H1 (cell line): ENCODE measurements at regions not wholly inside any gene's neighbourhood (a gene's known extent, or its start where the extent isn't known, plus 50 kb on each side); places are given as distances from the start of the nearest gene placed in this dataset.

Experiments
- CTCF ChIA-PET: fragments of 300-600 bp; sonication (Branson Sonifier 250); formaldehyde crosslinking; loops from one replicate; lab custom pipeline; 2021; ENCODE audit not compliant: partially characterized antibody; lab: Charles Lee
- POLR2A ChIA-PET: fragments of 300-600 bp; sonication (Branson Sonifier 250); formaldehyde crosslinking; loops from one replicate; lab custom pipeline; 2021; ENCODE audit warnings: inconsistent platforms; ENCODE audit not compliant: partially characterized antibody; lab: Charles Lee
- DNase-seq, 2 experiments: peaks; one replicate each; pipeline versions ENCODE4 v3.0.0 to v3.0.0-alpha.2; 2010 to 2022; ENCODE audit warnings: low spot score in 2 of 2, low read depth in 1 of 2, mixed read lengths in 1 of 2
- FAIRE-seq: peaks from 2 replicates; lab custom pipeline; 2011; peaks lifted over from hg19 to GRCh38; lab: Jason Lieb, UNC
- H2AFZ ChIP-seq: 2 replicates; pipeline ENCODE4 v1.8.1; 2012; ENCODE audit warnings: low read length, inconsistent platforms
- H2AK5ac ChIP-seq: 2 replicates; pipeline ENCODE4 v1.6.1; 2013; ENCODE audit warnings: low read depth, low read length
- H2BK120ac ChIP-seq: replicated peaks from 2 replicates; pipeline ENCODE3; 2013; ENCODE audit warnings: low read depth, low read length, inconsistent platforms
- H2BK12ac ChIP-seq: 2 replicates; pipeline ENCODE4 v1.6.1; 2013; ENCODE audit warnings: low read depth, low read length
- H2BK15ac ChIP-seq: 2 replicates; pipeline ENCODE4 v1.6.1; 2013; ENCODE audit warnings: low read length
- H2BK20ac ChIP-seq: 2 replicates; pipeline ENCODE4 v1.6.1; 2013; ENCODE audit warnings: low read length
- H2BK5ac ChIP-seq: 2 replicates; pipeline ENCODE4 v1.6.1; 2013; ENCODE audit warnings: low read depth, low read length
- H3K14ac ChIP-seq: 2 replicates; pipeline ENCODE4 v1.6.1; 2013; ENCODE audit warnings: inconsistent platforms; ENCODE audit not compliant: insufficient read length
- H3K18ac ChIP-seq: 2 replicates; pipeline ENCODE4 v1.6.1; 2013; ENCODE audit warnings: low read length; ENCODE audit errors: extremely low read depth
- H3K23ac ChIP-seq: 2 replicates; pipeline ENCODE4 v1.6.1; 2013; ENCODE audit warnings: inconsistent platforms; ENCODE audit not compliant: insufficient read length
- H3K23me2 ChIP-seq: 2 replicates; pipeline ENCODE4 v1.6.1; 2013; ENCODE audit warnings: low read depth, low read length
- H3K27ac ChIP-seq: 2 replicates; pipeline ENCODE4 v1.6.1; 2011; ENCODE audit warnings: low read depth, low read length, inconsistent platforms
- H3K27me3 ChIP-seq, 4 experiments: replicated peaks in 1 of 4; 1 replicate in 1 of 4; 2 replicates in 3 of 4; pipeline versions ENCODE4 v1.6.1 to v1.8.1; 2011 to 2013; ENCODE audit warnings: low read length in 3 of 4, mild to moderate bottlenecking in 3 of 4, inconsistent platforms in 2 of 4, mixed read lengths in 2 of 4, moderate library complexity in 1 of 4; ENCODE audit not compliant: control insufficient read depth in 3 of 4, insufficient read depth in 3 of 4; ENCODE audit errors: extremely low read depth in 1 of 4
- H3K36me3 ChIP-seq, 4 experiments: 2 replicates each; pipeline versions ENCODE4 v1.6.1 to v1.8.1; 2011 to 2013; ENCODE audit warnings: mild to moderate bottlenecking in 4 of 4, low read length in 3 of 4, moderate library complexity in 2 of 4, control low read depth in 1 of 4, inconsistent platforms in 1 of 4; ENCODE audit not compliant: insufficient read depth in 4 of 4, control insufficient read depth in 2 of 4
- H3K4ac ChIP-seq: replicated peaks from 2 replicates; pipeline ENCODE3; 2013; ENCODE audit warnings: low read length, low read depth, mixed read lengths, inconsistent platforms; ENCODE audit not compliant: insufficient read length
- H3K4me1 ChIP-seq, 4 experiments: replicated peaks in 1 of 4; 1 replicate in 1 of 4; 2 replicates in 3 of 4; pipeline versions ENCODE4 v1.6.1 to v1.8.1; 2011 to 2013; ENCODE audit warnings: low read length in 3 of 4, inconsistent platforms in 2 of 4, mixed read lengths in 1 of 4; ENCODE audit not compliant: insufficient read depth in 4 of 4, control insufficient read depth in 3 of 4
- H3K4me2 ChIP-seq, 2 experiments: 2 replicates each; pipeline versions ENCODE4 v1.6.1 to v1.8.1; 2011 to 2013; ENCODE audit warnings: low read depth in 2 of 2, low read length in 2 of 2, control low read depth in 1 of 2, inconsistent platforms in 1 of 2, mild to moderate bottlenecking in 1 of 2; ENCODE audit not compliant: insufficient read depth in 1 of 2
- H3K4me3 ChIP-seq, 4 experiments: fragments of 200-600, 300-600 bp in 1 of 4; sonication (generic), shearing (Covaris generic), sonication (Bioruptor Twin) in 1 of 4; 2 replicates each; pipeline versions ENCODE4 v1.5.1 to v1.8.1; 2011 to 2016; ENCODE audit warnings: low read length in 4 of 4, low read depth in 3 of 4, control low read depth in 2 of 4, inconsistent platforms in 2 of 4, mild to moderate bottlenecking in 2 of 4, mixed read lengths in 1 of 4, moderate library complexity in 1 of 4; ENCODE audit not compliant: insufficient read depth in 2 of 4; ENCODE audit errors: extremely low read depth in 1 of 4
- H3K56ac ChIP-seq: replicated peaks from 2 replicates; pipeline ENCODE3; 2013; ENCODE audit warnings: low read depth, mild to moderate bottlenecking, mixed read lengths, low read length, inconsistent platforms; ENCODE audit not compliant: insufficient read length
- H3K79me1 ChIP-seq: 2 replicates; pipeline ENCODE4 v1.6.1; 2013; ENCODE audit warnings: low read depth, low read length, control low read depth
- H3K79me2 ChIP-seq, 2 experiments: 2 replicates each; pipeline versions ENCODE4 v1.6.1 to v1.8.1; 2012 to 2013; ENCODE audit warnings: low read length in 2 of 2, mild to moderate bottlenecking in 2 of 2, inconsistent platforms in 1 of 2; ENCODE audit not compliant: insufficient read depth in 2 of 2, control insufficient read depth in 1 of 2
- H3K9ac ChIP-seq, 4 experiments: replicated peaks in 1 of 4; 1 replicate in 1 of 4; 2 replicates in 3 of 4; pipeline versions ENCODE4 v1.6.1 to v1.8.1; 2011 to 2013; ENCODE audit warnings: low read depth in 3 of 4, low read length in 3 of 4, control low read depth in 2 of 4, mild to moderate bottlenecking in 2 of 4, moderate library complexity in 2 of 4, inconsistent platforms in 1 of 4; ENCODE audit errors: extremely low read depth in 1 of 4
- H3K9me3 ChIP-seq, 2 experiments: 2 replicates each; pipeline versions ENCODE4 v1.6.1 to v1.8.1; 2012 to 2013; ENCODE audit warnings: mild to moderate bottlenecking in 2 of 2, moderate library complexity in 2 of 2, control low read depth in 1 of 2, inconsistent platforms in 1 of 2, low read depth in 1 of 2, low read length in 1 of 2, mixed read lengths in 1 of 2; ENCODE audit not compliant: insufficient read depth in 2 of 2
- H4K20me1 ChIP-seq, 2 experiments: replicated peaks in 1 of 2; 2 replicates each; pipeline versions ENCODE3 to v1.8.1; 2011 to 2013; ENCODE audit warnings: inconsistent platforms in 2 of 2, low read length in 2 of 2, mild to moderate bottlenecking in 1 of 2; ENCODE audit not compliant: insufficient read depth in 2 of 2, control insufficient read depth in 1 of 2
- H4K5ac ChIP-seq: 2 replicates; pipeline ENCODE4 v1.6.1; 2013; ENCODE audit warnings: low read length, low read depth, mixed read lengths, inconsistent platforms; ENCODE audit not compliant: insufficient read length
- H4K8ac ChIP-seq: 2 replicates; pipeline ENCODE4 v1.8.0; 2013; ENCODE audit warnings: mild to moderate bottlenecking, moderate library complexity, low read length, inconsistent platforms; ENCODE audit not compliant: insufficient read depth; ENCODE audit errors: extremely low read depth
- H4K91ac ChIP-seq: replicated peaks from 2 replicates; pipeline ENCODE3; 2013; ENCODE audit warnings: low read length, mixed read lengths, inconsistent platforms; ENCODE audit not compliant: insufficient read length
- ASH2L ChIP-seq: fragments of 200-600, 300-600 bp; sonication (generic); IDR thresholded peaks from one replicate; pipeline ENCODE4 v1.7.1; 2017; ENCODE audit warnings: low read length
- BACH1 ChIP-seq: IDR thresholded peaks from 2 replicates; pipeline ENCODE4 v1.6.1; 2012; ENCODE audit warnings: low read length, improper control_type of control experiment
- CBX5 ChIP-seq: fragments of 300-800, 300-1000 bp; sonication (generic); IDR thresholded peaks from 2 replicates; pipeline ENCODE4 v1.7.1; 2016; ENCODE audit warnings: antibody characterized with exemption, low read length, low read depth
- CREB1 ChIP-seq: IDR thresholded peaks from 2 replicates; pipeline ENCODE4 v1.6.1; 2012; ENCODE audit warnings: inconsistent platforms
- GTF2F1 ChIP-seq: IDR thresholded peaks from 2 replicates; pipeline ENCODE4 v1.6.1; 2012; ENCODE audit warnings: low read depth, low read length, improper control_type of control experiment, borderline replicate concordance
- HDAC2 ChIP-seq, 2 experiments: fragments of 300-600 bp in 1 of 2; sonication (generic) in 1 of 2; IDR thresholded peaks; 2 replicates each; pipeline ENCODE4 v1.6.1; 2011 to 2012; ENCODE audit warnings: low read depth in 2 of 2, low read length in 2 of 2, mild to moderate bottlenecking in 2 of 2, moderate library complexity in 2 of 2, borderline replicate concordance in 1 of 2, inconsistent platforms in 1 of 2
- JUN ChIP-seq: IDR thresholded peaks from 2 replicates; pipeline ENCODE4 v1.6.1; 2011; ENCODE audit warnings: low read depth, mild to moderate bottlenecking, improper control_type of control experiment, low read length
- JUND ChIP-seq: IDR thresholded peaks from 2 replicates; pipeline ENCODE4 v1.6.1; 2011; ENCODE audit warnings: mild to moderate bottlenecking, improper control_type of control experiment, low read length
- KDM1A ChIP-seq: fragments of 200-600, 300-600 bp; sonication (generic); IDR thresholded peaks from 2 replicates; pipeline ENCODE4 v1.7.1; 2016; ENCODE audit warnings: mild to moderate bottlenecking, low read length, borderline replicate concordance
- POU5F1 ChIP-seq: IDR thresholded peaks from 2 replicates; pipeline ENCODE4 v1.6.1; 2011; ENCODE audit warnings: low read depth, mild to moderate bottlenecking, low read length, moderate library complexity
- RAD21 ChIP-seq, 2 experiments: IDR thresholded peaks in 1 of 2; conservative IDR thresholded peaks in 1 of 2; 2 replicates each; pipeline ENCODE4 v1.6.1; 2011; ENCODE audit warnings: low read depth in 2 of 2, low read length in 2 of 2, improper control_type of control experiment in 1 of 2, inconsistent platforms in 1 of 2, mild to moderate bottlenecking in 1 of 2, moderate library complexity in 1 of 2
- RNF2 ChIP-seq: fragments of 200-900, 300-1000 bp; sonication (generic); IDR thresholded peaks from 2 replicates; pipeline ENCODE4 v1.7.1; 2016; ENCODE audit warnings: borderline replicate concordance, low read depth, mild to moderate bottlenecking, antibody characterized with exemption, low read length; ENCODE audit not compliant: poor library complexity, severe bottlenecking; ENCODE audit errors: missing control alignments
- SIN3A ChIP-seq, 2 experiments: IDR thresholded peaks in 1 of 2; conservative IDR thresholded peaks in 1 of 2; 2 replicates each; pipeline ENCODE4 v1.6.1; 2011 to 2012; ENCODE audit warnings: low read length in 2 of 2, improper control_type of control experiment in 1 of 2, low read depth in 1 of 2, mild to moderate bottlenecking in 1 of 2
- SIRT6 ChIP-seq: IDR thresholded peaks from one replicate; pipeline ENCODE4 v1.7.1; 2012; ENCODE audit warnings: low read length, inconsistent platforms
- SP1 ChIP-seq: IDR thresholded peaks from 2 replicates; pipeline ENCODE4 v1.6.1; 2011; ENCODE audit warnings: low read depth, low read length
- WGBS, 2 experiments: shearing (Covaris generic) in 1 of 2; methylation state at CpG; one replicate each; pipeline versions ENCODE4 v1.1.6 to v1.1.7; 2013 to 2015; ENCODE audit warnings: low lambda C conversion rate in 2 of 2, mixed read lengths in 2 of 2, inconsistent platforms in 1 of 2, low coverage in 1 of 2, missing lambda C conversion rate in 1 of 2; ENCODE audit not compliant: insufficient replicate concordance in 2 of 2, insufficient coverage in 1 of 2, insufficient read length in 1 of 2; ENCODE audit errors: extremely low coverage in 1 of 2, missing lambda C conversion rate in 1 of 2; 5-methylcytosine and 5-hydroxymethylcytosine counted together

DNA sequence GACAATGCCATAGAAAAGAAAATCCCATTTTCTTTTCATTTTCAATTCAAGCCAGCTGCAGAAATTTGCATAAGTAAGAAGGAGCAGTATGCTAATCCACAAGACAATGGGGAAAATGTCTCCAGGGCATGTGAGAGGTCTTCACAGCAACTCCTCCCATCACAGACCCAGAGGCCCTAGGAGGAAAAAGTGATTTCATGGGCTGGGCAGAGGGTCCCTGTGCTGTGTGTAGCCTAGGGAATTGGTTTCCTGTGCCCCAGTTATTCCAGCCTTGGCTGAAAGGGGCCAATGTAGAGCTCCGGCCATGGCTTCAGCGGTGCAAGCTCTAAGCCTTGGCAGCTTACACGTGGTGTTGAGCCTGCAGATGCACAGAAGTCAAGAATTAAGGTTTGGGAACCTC is 211.4 kb downstream of the CCDC59 start:
- Histone ChIP-seq H2BK5ac (no peak overlapping the region), H4K8ac (no peak overlapping the region), H3K4ac (no peak overlapping the region), H3K79me1 (no peaks in the 10 kb centered on the region), H4K91ac (no peak overlapping the region), H3K79me2 (no peaks in the 10 kb centered on the region), H3K23me2 (no peaks in the 10 kb centered on the region), H3K4me3 (no peak overlapping the region), H2AK5ac (no peak overlapping the region), H3K4me2 (0 out of 4 replicates have a peak overlapping the region, but pooled peaks of 1 of the 2 experiments have one; percentile 8), H3K4me1 (peaks cover 0 to 5% (median 0%) of the 10 kb centered on the region in 4 experiments; a peak in 1 of 7 replicates), H3K9me3 (peaks cover 0 to 3% of the 10 kb centered on the region in 2 experiments; a peak in 1 of 4 replicates), H3K9ac (no peak overlapping the region), H4K5ac (peak overlapping the region; percentile 43), H2BK15ac (no peak overlapping the region), H2BK120ac (no peak overlapping the region), H3K36me3 (no peaks in the 10 kb centered on the region), H2BK12ac (no peak overlapping the region), H4K20me1 (no peaks in the 10 kb centered on the region), H3K27me3 (peaks cover 0 to 1% (median 0%) of the 10 kb centered on the region in 4 experiments; a peak in 1 of 7 replicates), H3K27ac (no peak overlapping the region), H3K56ac (no peak overlapping the region), H3K18ac (no peak overlapping the region), H2BK20ac (no peak overlapping the region), H3K23ac (no peak overlapping the region), H2AFZ (no peak overlapping the region), H3K14ac (no peak overlapping the region)
- FAIRE-seq (no peak), DNase-seq (no peak)
- CTCF ChIA-PET = no interaction called here
- POLR2A ChIA-PET = no interaction called here
- WGBS, 2 experiments = 91% methylated on average over 3 of the region's 3 CpGs; no CpG with 5 or more reads in 1 of the 2 experiments
- TF ChIP-seq RNF2 (no peak), RAD21 (IDR thresholded peaks at IDR 0.05 in 1 of 2, conservative IDR thresholded peaks at IDR 0.05 in 1 of 2; ENCODE audit: low read depth in 2 of 2, low read length in 2 of 2) (no peak), GTF2F1 (no peak), JUN (no peak), CBX5 (no peak), KDM1A (no peak), SIN3A (conservative IDR thresholded peaks at IDR 0.05 in 1 of 2, IDR thresholded peaks at IDR 0.05 in 1 of 2; ENCODE audit: low read depth in 1 of 2, low read length in 2 of 2) (no peak), ASH2L (no peak), POU5F1 (no peak), SIRT6 (no peak), JUND (no peak), CREB1 (no peak), SP1 (no peak), HDAC2 (IDR thresholded peaks at IDR 0.05; ENCODE audit: borderline replicate concordance in 1 of 2, low read depth in 2 of 2, low read length in 2 of 2) (no peak), BACH1 (no peak)
